Panc1 (cell line): ENCODE measurements at regions not wholly inside any gene's neighbourhood (a gene's known extent, or its start where the extent isn't known, plus 50 kb on each side); places are given as distances from the start of the nearest gene placed in this dataset.

Experiments used
- ATAC-seq: fragments of 200-7000 bp; cut with Tn5 transposase; 2 replicates; pipeline ENCODE4 v1.9.1; 2020; ENCODE audit warnings: mild to moderate bottlenecking, moderate library complexity
- BruUV-seq: library from RNA; stranded (reverse); fragments of 400-500 nt; replicated peaks from 2 replicates; lab custom pipeline; 2021; lab: Mats Ljungman, UMichigan
- CTCF ChIA-PET: fragments of 300-600 bp; sonication (Branson Sonifier 250); formaldehyde crosslinking; loops from one replicate; lab custom pipeline; 2022; ENCODE audit warnings: antibody characterized with exemption; lab: Charles Lee
- POLR2A ChIA-PET: fragments of 300-600 bp; sonication (Branson Sonifier 250); formaldehyde crosslinking; loops from one replicate; lab custom pipeline; 2022; ENCODE audit warnings: antibody characterized with exemption; lab: Charles Lee
- DNase-seq: peaks from one replicate; pipeline ENCODE4 v3.0.0-alpha.2; 2010; ENCODE audit warnings: low read depth, low spot score
- H3K27ac ChIP-seq: 2 replicates; pipeline ENCODE4 v1.5.1; 2011; ENCODE audit warnings: mild to moderate bottlenecking, low read length, inconsistent platforms
- H3K27me3 ChIP-seq: fragments of 200-500 bp; sonication (Bioruptor generic); 2 replicates; pipeline ENCODE4 v1.6.0; 2014; ENCODE audit warnings: low read length, inconsistent platforms; ENCODE audit not compliant: control insufficient read depth, insufficient read depth
- H3K36me3 ChIP-seq: fragments of 200-500 bp; sonication (Bioruptor generic); 2 replicates; pipeline ENCODE4 v1.5.1; 2014; ENCODE audit warnings: inconsistent platforms, mild to moderate bottlenecking, low read length, moderate library complexity; ENCODE audit not compliant: control insufficient read depth, insufficient read depth
- H3K4me1 ChIP-seq: 2 replicates; pipeline ENCODE4 v1.5.1; 2011; ENCODE audit warnings: inconsistent platforms, mild to moderate bottlenecking, low read length, moderate library complexity; ENCODE audit not compliant: control insufficient read depth, insufficient read depth
- H3K4me3 ChIP-seq, 2 experiments: 2 replicates each; pipeline ENCODE4 v1.5.1; 2011 to 2012; ENCODE audit warnings: low read depth in 2 of 2, low read length in 2 of 2, mild to moderate bottlenecking in 2 of 2, inconsistent platforms in 1 of 2, moderate library complexity in 1 of 2
- H3K9me3 ChIP-seq: fragments of 200-500 bp; sonication (Bioruptor generic); 2 replicates; pipeline ENCODE4 v1.5.1; 2014; ENCODE audit warnings: low read depth, mild to moderate bottlenecking, inconsistent platforms, low read length, moderate library complexity; ENCODE audit not compliant: control insufficient read depth, insufficient read depth
- CTCF ChIP-seq: fragments of 450-650 bp; IDR thresholded peaks from 2 replicates; pipeline ENCODE4 v1.5.1; 2017; ENCODE audit warnings: mild to moderate bottlenecking
- POLR2AphosphoS5 ChIP-seq: IDR thresholded peaks from 2 replicates; pipeline ENCODE4 v1.6.1; 2012; ENCODE audit warnings: mild to moderate bottlenecking, low read depth, low read length, moderate library complexity
- REST ChIP-seq, 2 experiments: IDR thresholded peaks; 2 replicates each; pipeline ENCODE4 v1.6.1; 2011 to 2012; ENCODE audit warnings: low read depth in 2 of 2, control low read depth in 1 of 2, low read length in 1 of 2, mild to moderate bottlenecking in 1 of 2, moderate library complexity in 1 of 2; ENCODE audit not compliant: insufficient read depth in 1 of 2
- SIN3A ChIP-seq: IDR thresholded peaks from 2 replicates; pipeline ENCODE4 v1.6.1; 2012; ENCODE audit warnings: low read depth, mild to moderate bottlenecking, low read length, moderate library complexity, borderline replicate concordance; ENCODE audit not compliant: insufficient read depth
- TCF7L2 ChIP-seq: IDR thresholded peaks from 2 replicates; pipeline ENCODE4 v1.6.1; 2011; ENCODE audit warnings: mild to moderate bottlenecking, low read depth, low read length, inconsistent platforms
- in situ Hi-C: cut with HindIII; loops from 2 replicates; pipeline ENCODE4 v1.10.0; 2016; ENCODE audit warnings: low sequenced_read_pairs, low pct_unique_long_range_greater_than_20kb
- intact Hi-C: fragments of 100-400 bp; cut with micrococcal nuclease; formaldehyde crosslinking; loops from one replicate; pipeline ENCODE4 v1.10.0; 2022; ENCODE audit not compliant: unreplicated experiment

GRCh38 chr9:111276431-111277128, 53.4 kb downstream of the OR2K2 start:
- Histone ChIP-seq H3K36me3 (no peaks in the 10 kb centered on the region), H3K27me3 (no peaks in the 10 kb centered on the region), H3K4me3 (no peak overlapping the region), H3K4me1 (no peaks in the 10 kb centered on the region), H3K27ac (no peak overlapping the region), H3K9me3 (no peaks in the 10 kb centered on the region)
- ChIA-PET POLR2A (interaction anchor here (0.7 kb wide), 1 partner anchor 36 kb away, joined by 3 read pairs; no protein-coding TSS in a partner anchor), CTCF (no interaction called here)
- no TSS peak for BruUV-seq
- DNase-seq (no peak), ATAC-seq (no peak)
- intact Hi-C loops: no loop called here
- in situ Hi-C loops: no loop called here
- no peak for TF ChIP-seq REST (IDR thresholded peaks at IDR 0.05; ENCODE audit: insufficient read depth in 1 of 2, low read depth in 2 of 2, low read length in 1 of 2)
- no peak for TF ChIP-seq CTCF

GRCh38 chr9:111274737-111275136, 55.3 kb downstream of the OR2K2 start:
- no TSS peak for BruUV-seq
- H3K4me3 ChIP-seq: no peak overlapping the region
- ChIA-PET CTCF (no interaction called here), POLR2A (no interaction called here)
- H3K27me3 ChIP-seq: no peaks in the 10 kb centered on the region
- in situ Hi-C loops: no loop called here
- no peaks in the 10 kb centered on the region for H3K9me3 ChIP-seq
- H3K27ac ChIP-seq: no peak overlapping the region
- ATAC-seq: no peak
- intact Hi-C loops: no loop called here
- H3K4me1 ChIP-seq: no peaks in the 10 kb centered on the region
- no peak for DNase-seq
- no peaks in the 10 kb centered on the region for H3K36me3 ChIP-seq
- TF ChIP-seq TCF7L2 (no peak), CTCF (no peak), REST (IDR thresholded peaks at IDR 0.05; ENCODE audit: insufficient read depth in 1 of 2, low read depth in 2 of 2, low read length in 1 of 2) (no peak), POLR2AphosphoS5 (no peak), SIN3A (no peak)
